ENCODE measurements at regions not wholly inside any gene's neighbourhood (a gene's known extent, or its start where the extent isn't known, plus 50 kb on each side); places are given as distances from the start of the nearest gene placed in this dataset.

- DNase-seq (ENCODE audit: low read depth in 2 of 2) = no peak
Measured at GRCh38 chr20:39234520-39235095, 272.5 kb downstream of the DHX35 start.

- DNase-seq (ENCODE audit: low read depth in 2 of 2) = no peak
Measured at GRCh38 chr20:39233755-39234154, 271.6 kb downstream of the DHX35 start.

GRCh38 chr20:39227416-39227815 is 265.3 kb downstream of the DHX35 start:
- DNase-seq (ENCODE audit: low read depth in 2 of 2) = no peak

- no peak for DNase-seq (ENCODE audit: low read depth in 2 of 2)
Measured at GRCh38 chr20:39225978-39226377, 263.8 kb downstream of the DHX35 start.

- no peak for DNase-seq (ENCODE audit: low read depth in 2 of 2)
Measured at GRCh38 chr20:39225536-39225935, 263.4 kb downstream of the DHX35 start.

- no peak for DNase-seq (ENCODE audit: low read depth in 2 of 2)
Measured at GRCh38 chr20:39222101-39222500, 260.0 kb downstream of the DHX35 start.

DNA sequence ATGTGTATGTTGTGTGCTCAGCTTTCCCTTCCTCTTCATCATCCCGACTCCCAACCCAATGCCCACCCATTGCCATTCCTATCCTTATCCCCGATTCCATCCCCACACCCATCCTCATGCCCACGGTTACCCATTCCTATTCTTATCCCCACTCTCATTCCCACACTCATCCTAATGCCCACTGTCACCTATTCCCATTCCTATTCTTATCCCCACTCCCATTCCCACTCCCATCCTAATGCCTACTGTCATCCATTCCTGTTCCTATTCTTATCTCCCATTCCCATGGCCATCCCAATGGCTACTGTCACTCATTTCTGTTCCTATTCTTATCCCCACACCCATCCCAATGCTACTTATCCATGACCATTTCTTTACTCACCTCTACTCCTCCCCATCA is 254.1 kb downstream of the DHX35 start:
- DNase-seq (ENCODE audit: low read depth in 2 of 2) = no peak

GRCh38 chr20:39214828-39215227 is 252.7 kb downstream of the DHX35 start:
- no peak for DNase-seq (ENCODE audit: low read depth in 2 of 2)

DNA sequence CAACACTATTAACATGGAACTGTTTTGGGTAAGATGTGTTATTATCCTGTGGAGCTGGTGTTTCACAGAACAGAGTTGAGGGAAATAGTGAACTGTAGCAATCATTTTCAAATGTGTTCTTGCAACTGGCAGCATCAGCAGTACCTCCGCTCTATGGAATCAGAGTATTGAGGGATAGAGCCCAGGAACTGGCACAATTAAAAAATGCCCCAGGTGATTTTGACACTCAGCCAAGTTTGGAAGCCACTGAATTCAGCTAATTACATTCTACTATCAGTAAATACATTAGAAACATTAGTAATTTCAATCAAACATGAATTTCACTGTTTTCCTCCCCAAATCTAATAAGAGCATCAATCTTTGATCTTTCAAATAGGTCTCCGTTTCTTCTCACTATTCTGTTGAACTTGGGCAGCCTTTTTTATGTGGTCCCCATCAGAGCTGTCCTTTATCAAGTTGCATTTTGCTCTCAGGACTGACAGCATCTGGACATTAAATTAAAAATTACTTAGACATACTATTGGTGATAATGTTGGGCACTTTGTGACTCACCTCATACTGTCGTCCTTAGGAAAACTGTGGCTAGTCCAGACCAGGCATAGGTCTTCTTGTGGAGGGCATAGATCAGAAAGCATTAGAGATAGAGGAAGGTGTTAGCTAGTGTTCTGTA is 251.5 kb downstream of the DHX35 start:
- DNase-seq (ENCODE audit: low read depth in 2 of 2) = no peak

DNA sequence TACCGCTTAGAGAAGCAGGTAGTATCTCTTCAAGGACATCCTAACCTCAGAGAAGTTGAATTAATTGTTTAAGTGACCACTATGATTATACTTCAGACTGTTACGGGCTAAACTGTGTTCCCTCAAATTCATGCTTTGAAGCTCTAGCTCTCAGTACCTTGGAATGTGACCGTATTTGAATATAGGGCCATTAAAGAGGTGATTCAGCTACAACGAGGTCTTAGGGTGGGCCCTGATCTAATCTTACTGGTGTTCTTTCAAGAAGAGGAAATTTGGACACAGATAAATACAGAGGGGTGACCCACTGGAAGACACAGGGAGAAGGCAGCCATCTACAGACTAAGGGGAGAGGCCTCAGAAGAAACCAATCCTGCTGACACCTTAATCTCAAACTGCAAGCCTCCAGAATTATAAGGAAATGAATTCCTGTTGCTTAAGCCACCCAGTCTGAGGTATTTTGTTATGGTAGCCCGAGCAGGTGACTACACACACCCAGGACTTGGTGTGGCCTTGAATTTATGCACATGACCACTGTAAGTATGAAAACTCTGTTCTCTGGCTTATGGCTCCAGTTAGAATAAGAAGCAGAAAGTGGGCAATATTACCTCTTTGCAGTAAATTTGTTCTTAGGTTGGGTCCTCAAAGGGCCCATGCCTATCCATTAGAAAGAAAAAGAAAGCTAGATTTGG is 249.1 kb downstream of the DHX35 start:
- DNase-seq (ENCODE audit: low read depth in 2 of 2) = no peak

- no peak for DNase-seq (ENCODE audit: low read depth in 2 of 2)
Measured at GRCh38 chr20:39210341-39211036, 248.3 kb downstream of the DHX35 start.

- DNase-seq (ENCODE audit: low read depth in 2 of 2) = no peak
Measured at GRCh38 chr20:39206899-39207564, 244.9 kb downstream of the DHX35 start.

DNA sequence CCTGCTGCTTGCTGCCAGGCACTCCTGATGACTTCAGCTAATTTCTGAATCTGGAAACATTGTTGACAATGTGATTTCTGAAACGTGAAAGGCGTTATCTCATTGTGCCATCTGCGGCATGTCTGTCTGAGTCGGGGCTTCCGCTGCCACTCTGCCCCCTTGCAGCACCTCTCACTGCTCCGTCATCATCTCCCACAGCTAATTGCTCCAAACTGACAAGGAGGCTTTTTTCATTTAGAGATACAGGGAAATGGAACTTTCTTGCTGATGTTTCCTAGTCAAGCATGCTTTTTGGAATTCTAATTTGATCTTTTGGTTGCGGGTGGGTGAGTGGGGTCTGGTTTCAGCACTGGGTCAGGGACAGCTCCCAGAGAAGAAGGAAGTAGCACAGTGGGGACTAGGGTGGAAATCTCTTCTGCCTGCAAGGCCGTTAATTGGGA is 233.5 kb downstream of the DHX35 start:
- no peak for DNase-seq (ENCODE audit: low read depth in 2 of 2)

DNA sequence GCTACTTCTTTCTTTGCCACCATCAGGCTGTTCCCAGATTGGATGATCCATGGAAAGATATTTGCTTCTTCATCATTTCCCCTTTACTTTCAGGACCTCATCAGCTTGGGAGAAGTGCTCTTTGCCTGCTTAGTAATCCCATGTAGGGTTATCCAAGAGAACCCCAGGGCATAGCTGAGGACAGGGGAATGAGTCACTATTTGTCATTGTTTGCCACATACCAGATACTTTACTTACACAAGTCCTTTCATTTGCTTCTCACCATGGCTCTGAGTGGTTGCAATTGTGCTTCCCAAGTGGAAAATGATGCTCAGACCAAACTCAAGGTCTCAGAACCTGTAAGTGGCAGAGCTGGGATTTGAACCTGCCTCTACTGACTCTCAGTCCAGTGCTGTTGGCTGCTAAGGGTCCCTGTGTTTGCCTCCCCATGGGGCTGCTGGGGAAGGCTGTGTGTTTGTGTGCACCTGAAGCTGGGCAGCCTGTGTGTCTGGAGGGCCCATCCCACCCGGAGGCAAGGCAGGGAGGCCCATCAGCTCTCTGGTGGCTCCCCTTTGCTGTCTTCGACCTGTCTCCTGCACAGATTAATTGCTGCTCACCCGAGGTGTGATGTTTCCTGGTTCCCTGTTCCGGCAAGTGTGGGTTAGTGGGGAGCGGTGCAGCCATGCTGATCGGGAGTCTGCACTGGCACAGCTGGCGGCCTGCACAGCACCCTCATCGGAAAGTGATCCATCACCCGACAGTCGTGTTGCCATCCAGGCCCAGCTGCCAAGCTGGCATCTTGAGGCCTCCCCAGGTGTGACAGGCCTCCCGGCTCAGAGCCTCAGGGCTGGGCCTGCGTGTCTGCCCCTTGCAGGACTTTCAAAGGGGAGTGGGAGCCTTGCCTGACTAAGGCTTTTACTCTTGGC is 228.8 kb downstream of the DHX35 start:
- DNase-seq (ENCODE audit: low read depth in 2 of 2) = no peak

GRCh38 chr20:39188266-39188765 is 226.2 kb downstream of the DHX35 start:
- no peak for DNase-seq (ENCODE audit: low read depth in 2 of 2)

- no peak for DNase-seq (ENCODE audit: low read depth in 2 of 2)
Measured at GRCh38 chr20:39181490-39181889, 219.3 kb downstream of the DHX35 start.

DNA sequence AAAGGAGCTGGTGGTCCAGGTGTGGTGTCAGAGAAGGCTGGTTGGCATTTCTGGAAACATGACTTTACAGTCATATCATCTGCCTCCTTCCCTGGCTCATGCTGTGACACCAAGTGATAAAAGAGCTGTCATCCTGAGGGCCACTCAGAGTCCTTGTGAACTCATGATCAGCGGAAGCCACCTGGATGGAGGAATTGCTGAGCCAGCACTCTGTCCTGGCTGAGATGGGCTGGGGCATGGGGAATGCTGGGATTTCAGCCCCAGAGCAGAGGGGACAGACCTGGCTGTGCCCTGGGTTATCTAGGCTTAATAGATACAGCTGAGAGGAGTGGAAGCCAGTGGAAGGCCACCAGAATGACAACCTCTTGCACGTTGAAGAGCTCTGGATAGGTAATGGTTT is 214.3 kb downstream of the DHX35 start:
- DNase-seq (ENCODE audit: low read depth in 2 of 2) = no peak

DNA sequence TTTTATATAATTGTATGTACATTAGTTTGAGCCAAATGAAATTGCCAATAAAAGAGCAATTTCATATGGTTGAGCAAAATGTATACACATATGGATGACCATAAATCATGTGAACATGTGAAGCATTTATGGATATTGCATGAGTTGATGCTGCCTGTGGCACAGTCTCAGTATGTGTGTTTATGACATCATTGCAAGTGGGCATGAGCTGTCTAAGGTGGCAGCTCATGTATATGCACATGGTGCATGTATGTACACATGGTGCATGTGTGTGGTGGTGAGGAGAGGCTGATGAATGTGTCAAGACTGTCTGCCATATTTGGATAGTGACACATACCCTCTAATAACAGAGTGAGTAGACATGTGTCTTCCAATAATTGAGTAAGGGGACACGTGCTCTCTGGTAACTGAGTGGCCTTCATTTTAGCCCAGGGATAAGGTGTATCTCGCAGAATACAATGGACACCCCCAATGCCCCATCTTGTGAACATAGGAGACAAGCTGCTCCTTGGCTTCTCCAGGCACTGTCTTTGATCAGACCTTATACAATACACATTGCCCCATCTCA is 208.8 kb downstream of the DHX35 start:
- DNase-seq (ENCODE audit: low read depth in 2 of 2) = no peak

GRCh38 chr20:39165099-39165498 is 203.0 kb downstream of the DHX35 start:
- DNase-seq (ENCODE audit: low read depth in 2 of 2) = no peak

- no peak for DNase-seq (ENCODE audit: low read depth in 2 of 2)
Measured at GRCh38 chr20:39164642-39165041, 202.5 kb downstream of the DHX35 start.

Data from stimulated activated CD8-positive, alpha-beta memory T cell treated with anti-CD3 and anti-CD28 coated beads, Interleukin-2, amount 100 ng/mL, for 48 hours (primary cell).